Activated CD4-positive, CD25-positive, alpha-beta regulatory T cell treated with anti-CD3 and anti-CD28 coated beads, Interleukin-2, amount 50 U/mL, for 24 hours (primary cell): ENCODE measurements at regions not wholly inside any gene's neighbourhood (a gene's known extent, or its start where the extent isn't known, plus 50 kb on each side); places are given as distances from the start of the nearest gene placed in this dataset.
"Not testable (repeated sequence)": the region's sequence is repeated elsewhere in the genome, so short reads cannot be mapped to it uniquely, and the experiment has no call there.

Source experiments
- ATAC-seq, 2 donors: fragments of 150-1000 bp; cut with Tn5 transposase; one replicate each; pipeline ENCODE4 v1.10.0; 2021; ENCODE audit warnings: mild to moderate bottlenecking in 1 of 2, moderate library complexity in 1 of 2

- no peak for ATAC-seq
Measured at GRCh38 chr1:212495766-212496494, 63.2 kb downstream of the NENF start.

GRCh38 chr1:212496682-212497081 is 64.0 kb downstream of the NENF start:
- ATAC-seq: no peak

DNA sequence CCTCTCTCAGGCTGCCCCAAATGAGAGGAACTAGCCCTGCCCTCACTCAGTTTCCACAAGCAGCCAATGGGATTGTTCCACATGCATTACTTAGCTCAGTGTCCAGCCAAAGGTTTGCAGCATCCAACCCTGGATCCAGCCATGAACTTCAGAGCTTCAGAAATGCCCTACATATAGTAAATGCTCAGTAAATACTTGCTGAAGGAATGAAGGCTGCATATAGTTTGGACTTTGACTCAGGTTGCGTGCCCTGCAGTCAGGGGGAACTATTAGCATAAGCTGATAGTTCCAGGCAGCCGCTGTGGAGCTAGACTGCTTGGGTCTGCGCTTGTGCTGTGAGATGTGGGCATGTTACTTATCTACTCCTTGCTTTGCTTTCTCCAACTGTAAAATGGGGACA is 64.8 kb downstream of the NENF start:
- no peak for ATAC-seq

DNA sequence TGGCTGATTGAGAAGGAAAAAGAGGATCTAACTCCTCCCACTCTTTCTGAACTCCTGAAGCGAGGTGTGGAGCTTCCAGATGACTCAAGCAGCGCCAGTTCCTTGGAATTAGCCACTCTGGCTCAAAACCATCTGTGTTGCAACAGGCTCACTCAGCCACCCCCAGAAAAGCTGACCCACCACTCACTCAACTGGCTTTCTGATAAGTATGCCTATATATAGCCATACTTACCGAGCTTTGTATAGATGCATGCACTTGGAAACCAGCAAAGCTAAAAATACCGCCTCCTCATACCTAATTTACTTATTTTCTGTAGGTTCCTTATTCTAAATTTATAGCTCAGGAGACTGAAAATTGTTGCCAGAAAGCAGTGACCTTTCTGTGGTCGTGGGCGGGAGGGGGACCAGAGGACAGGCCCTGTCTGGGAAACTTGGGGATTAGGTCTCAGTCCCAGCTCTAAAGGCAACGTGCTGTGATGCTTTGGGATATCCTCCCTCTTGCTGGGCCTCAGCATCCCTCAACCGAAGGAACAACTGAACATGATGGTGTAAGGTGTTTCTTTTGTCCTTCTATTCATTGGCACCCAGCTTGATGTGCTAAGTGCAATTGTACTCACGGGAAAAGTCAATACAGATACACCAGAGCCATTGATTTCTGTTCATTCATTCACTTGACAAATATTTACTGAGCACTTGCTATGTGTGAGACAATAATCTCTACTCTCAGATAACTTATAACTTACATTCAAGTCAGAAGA is 65.7 kb downstream of the NENF start:
- ATAC-seq: no peak

DNA sequence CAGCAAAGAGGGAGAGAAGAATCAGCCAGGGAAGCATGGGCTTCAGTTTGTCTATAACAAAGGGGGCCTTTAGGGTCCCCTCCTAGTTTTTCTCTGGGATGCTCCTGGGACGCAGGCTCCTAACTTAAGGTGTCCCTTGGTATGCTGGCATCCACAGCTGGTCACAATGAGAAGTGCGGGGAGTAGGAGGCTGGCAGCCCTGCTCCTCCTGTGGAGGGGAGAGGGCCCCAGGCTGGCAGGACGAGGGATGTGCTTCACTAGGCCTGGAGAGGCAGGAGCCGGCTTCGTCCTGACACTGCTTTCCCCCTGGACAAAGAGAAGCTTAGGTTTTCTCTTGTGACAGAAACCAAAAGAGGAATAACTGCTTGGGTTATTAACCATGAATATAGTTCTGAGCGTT is 67.6 kb downstream of the NENF start:
- no peak for ATAC-seq

DNA sequence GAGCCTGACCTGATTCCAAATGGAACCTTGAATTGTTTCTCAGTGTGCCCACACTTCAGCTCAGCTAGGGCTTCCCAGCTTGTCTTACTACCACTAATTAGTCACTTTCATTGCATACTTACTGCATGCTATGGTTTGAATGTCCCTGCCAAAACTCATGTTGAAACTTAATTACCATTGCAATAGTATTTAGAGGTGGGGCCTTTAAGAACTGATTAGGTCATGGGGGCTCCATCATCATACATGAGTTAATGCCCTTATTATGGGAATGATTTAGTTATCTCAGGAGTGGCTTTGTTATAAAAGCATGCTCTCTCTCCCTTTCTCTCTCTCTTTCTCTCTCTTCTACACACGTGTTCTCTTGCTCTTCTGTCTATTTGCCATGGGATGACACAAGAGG is 68.3 kb downstream of the NENF start:
- no peak for ATAC-seq

- peak in 1 of 2 donors; percentile 17 for ATAC-seq
Measured at GRCh38 chr1:212503714-212504113, 71.0 kb downstream of the NENF start.

- ATAC-seq: no peak
Measured at GRCh38 chr1:212504171-212504803, 71.6 kb downstream of the NENF start.

DNA sequence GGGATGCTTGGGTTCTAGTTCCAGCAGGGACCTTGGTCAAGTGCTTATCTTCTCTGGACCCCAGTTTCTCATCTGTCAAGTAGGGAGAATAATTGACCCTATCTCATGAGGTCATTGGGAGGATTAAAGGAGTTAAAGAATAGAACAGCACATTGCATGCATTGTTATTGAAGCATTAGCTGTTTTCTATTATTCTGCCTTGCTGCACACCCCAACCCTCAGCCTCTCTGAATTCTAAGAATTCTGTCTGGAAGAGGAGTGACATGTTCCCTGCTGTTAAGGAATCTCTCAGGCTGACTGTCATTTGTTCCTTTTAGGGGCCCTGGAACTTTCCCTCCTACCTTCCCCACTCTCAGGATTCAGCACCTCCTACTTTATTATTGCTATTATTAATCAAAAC is 73.9 kb downstream of the NENF start:
- ATAC-seq: no peak

GRCh38 chr1:212507369-212507768 is 74.6 kb downstream of the NENF start:
- ATAC-seq: no peak

DNA sequence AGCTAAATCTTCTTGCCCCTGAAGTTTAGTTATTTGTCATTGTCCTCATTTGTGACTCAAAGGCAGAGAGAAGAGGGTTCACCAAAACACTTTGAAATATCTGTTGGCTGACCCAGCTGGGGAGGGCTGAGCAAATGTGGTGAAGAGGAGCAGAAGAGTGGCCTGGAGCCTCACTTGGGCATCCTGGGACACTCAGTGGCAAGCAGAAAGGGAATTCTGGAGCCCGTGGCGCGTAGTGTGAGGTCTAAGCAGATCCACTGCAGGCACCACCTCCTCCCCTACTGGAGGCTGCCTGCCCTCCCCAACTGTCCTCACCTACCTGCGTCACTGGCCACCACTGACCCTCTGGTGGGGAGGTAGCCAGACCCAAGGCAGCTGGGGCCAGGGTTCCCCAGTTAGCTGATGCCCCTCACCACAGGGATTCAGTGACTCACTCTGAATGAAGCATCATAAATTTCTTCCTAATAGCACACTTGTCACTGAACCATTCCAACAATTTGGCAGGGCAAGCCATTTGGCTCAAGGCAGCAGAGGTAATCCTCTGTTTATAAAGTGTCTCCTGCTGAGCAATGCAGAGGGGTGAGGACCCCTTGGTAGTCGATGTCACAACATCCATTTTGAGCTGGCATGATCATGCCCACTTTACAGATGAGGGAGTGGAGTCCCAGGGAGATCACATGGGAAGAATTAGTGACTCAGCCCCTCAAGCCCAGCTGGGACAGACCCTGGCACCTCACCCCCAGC is 80.3 kb downstream of the NENF start:
- ATAC-seq: no peak

DNA sequence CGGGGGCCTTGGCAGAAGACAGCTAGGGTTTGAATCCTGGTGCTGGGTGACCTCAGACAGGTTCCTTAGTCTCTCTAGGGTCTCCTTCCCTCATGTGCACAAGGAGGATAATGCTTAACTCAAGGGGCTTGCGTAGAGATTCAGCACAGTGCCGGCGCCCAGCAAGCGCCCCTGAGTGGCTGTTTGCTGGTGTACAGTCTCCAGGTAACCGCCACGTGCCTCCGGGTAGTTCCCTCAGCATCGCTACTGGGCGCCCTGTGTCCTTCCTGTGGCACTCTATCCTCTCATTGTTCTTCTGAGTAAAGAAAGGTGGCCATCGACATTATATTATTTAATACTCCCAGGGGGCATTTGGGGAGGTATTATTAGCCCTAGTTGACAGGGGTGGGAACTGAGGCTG is 80.9 kb downstream of the NENF start:
- ATAC-seq: no peak

DNA sequence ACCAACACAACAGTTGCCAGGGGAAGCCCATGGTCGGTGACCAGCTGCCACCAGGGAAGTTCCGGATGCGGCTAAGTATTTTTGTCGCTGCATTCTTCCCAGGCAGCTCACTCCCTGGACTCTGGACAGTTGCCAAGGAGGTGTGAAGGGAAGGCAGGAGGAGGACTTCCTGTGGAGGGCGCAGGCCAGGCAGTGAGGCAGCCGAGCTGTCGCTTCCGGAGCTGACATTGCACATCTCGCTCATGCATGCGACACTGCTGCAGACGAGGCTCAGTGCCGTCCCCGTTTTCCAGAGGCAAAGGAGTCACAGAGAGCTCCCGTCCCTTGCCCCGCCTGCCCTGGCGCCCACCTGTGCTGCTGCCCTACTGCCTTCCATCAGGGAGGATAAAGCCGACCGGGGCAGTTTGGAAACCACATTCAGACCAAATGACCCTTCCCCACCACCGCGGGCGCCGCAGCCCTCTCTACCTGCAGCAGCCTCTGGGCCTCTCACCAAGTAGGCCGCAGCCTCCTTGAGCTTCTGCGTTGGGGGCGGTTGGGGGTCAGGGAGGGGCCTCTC is 81.4 kb downstream of the NENF start:
- no peak for ATAC-seq

GRCh38 chr1:212514782-212515181 is 82.1 kb downstream of the NENF start:
- no peak for ATAC-seq

DNA sequence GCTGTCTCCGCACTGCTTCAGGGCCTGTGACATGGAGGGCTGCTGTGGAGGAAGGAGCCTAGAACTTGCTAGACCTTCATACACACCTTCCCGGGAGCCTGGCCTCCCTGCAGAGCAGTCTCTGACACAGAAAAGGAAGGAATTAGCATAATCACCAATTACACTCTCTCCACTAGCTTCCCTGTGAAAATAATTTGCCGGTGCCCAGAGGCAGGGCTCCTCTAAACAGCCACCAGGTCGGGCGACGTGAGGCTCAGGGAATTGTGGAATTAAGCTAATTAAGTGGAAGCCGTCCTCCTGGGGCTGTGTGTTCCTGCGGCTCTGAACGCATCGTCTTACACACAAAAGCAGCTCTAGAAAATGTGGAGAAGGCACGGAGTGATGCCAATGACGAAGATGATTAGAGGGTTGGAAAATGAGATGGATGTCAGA is 82.6 kb downstream of the NENF start:
- ATAC-seq: no peak

DNA sequence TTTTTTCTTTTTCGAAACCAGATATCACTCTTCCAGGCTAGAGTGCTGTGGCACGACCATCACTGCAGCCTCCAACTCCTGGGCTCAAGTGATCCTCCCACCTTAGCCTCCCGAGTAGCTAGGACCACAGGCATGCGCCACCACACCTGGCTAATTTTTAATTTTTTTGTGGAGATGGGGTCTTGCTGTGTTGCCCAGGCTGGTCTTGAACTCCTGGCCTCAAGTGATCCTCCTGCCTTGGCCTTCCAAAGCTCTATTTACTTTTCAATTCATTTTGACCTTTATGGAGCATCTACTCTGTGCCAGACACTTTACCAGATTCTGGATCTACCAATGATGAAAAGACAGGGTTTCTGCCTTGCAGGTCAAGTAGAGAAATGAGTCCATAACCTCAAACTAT is 83.3 kb downstream of the NENF start:
- ATAC-seq: not testable (repeated sequence)

- no peak for ATAC-seq
Measured at GRCh38 chr1:212518188-212519054, 85.7 kb downstream of the NENF start.

DNA sequence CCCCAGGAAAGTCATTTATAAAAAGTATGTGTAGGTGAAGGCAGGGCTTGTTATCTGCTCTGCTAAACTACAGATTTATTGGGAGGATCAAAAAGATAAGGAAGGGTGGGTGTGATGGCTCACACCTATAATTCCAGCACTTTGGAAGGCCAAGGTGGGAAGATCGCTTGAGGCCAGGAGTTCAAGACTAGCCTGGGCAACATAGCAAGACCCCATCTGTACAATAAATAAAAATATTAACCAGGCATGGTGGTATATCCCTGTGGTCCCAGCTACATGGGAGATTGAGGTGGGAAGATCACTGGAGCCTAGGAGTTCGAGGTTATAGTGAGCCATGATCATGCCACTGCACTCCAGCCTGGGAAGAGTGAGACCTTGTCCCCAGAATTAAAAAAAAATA is 86.4 kb downstream of the NENF start:
- ATAC-seq: no peak

DNA sequence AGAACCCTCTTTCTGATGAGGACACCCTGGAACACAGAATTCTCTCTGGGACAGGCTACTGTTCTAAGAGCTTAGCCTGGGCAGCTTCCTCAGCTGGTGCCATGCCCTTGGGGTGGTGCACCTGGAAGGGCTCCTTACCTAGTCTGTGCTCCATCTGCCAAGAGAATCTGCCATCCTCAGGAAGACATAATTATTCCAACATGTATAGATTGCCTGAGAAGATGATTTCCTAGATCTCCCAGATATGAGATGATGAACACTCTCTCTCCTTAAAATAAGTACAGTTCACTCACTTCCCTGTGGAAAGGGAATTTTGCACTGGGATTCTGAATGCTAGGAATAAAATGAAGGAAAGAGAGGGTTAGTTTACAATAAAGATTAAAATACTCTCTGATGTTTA is 87.6 kb downstream of the NENF start:
- no peak for ATAC-seq

DNA sequence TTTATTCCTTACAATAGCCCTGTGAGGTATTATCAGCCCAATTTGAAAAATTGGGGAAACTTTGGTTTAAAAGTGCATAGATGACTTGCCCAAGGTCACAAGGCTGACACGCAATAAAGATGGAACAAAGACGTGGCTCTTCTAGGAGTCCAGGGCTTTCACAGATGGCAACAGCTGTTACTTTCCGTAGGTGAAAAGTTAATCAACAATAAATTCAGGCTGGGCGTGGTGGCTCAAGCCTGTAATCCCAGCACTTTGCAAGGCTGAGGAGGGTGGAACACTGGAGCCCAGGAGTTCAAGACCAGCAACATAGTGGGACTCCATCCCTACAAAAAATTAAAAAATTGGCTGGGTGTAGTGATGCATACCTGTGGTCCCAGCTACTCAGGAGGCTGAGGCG is 87.8 kb upstream of the ATF3 start:
- no peak for ATAC-seq

DNA sequence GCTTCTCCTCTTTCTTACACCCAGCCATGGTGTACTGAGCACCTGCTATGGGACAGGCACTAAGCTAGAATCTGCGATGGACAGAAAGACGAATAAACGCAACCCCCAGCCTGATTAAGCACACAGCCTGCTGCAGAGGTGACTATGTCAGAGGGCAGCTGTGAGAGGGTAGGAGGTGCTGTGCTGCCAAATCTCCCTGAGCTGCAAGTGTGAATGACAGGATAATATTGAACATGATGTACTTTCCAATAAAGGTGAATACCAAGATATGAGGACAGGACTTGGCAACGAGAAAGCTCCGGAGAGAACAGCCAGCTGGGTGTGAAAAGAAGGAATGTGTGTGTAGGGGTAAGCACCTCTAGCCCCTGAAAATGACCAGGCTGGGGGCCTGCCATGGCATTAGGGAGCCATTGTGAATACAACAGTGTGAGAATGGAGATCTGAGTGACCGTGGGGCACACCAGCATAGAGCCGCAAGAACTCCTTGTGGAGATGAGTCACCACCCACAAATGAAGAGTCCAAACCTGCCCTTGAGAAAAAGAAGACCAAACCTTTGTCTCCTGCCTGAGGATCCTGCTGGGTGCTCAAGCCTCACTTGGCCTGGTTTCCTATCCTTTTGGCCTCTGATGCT is 83.0 kb upstream of the ATF3 start:
- ATAC-seq: no peak
